A549 (cell line): ENCODE measurements at regions not wholly inside any gene's neighbourhood (a gene's known extent, or its start where the extent isn't known, plus 50 kb on each side); places are given as distances from the start of the nearest gene placed in this dataset.

Source experiments
- CTCF ChIP-seq: fragments of >200 bp; sonication (Bioruptor Twin); formaldehyde crosslinking; IDR thresholded peaks from 3 replicates; pipeline ENCODE4 v1.5.1; 2016
- FOSB ChIP-seq: fragments of 250-450 bp; sonication (Bioruptor Pico); IDR thresholded peaks from 2 replicates; pipeline ENCODE4 v1.5.0; 2020; ENCODE audit warnings: mild to moderate bottlenecking, moderate library complexity

GRCh38 chr4:79764120-79764519 lies 308.9 kb downstream of the ANTXR2 start:
- no peak for TF ChIP-seq CTCF
- TF ChIP-seq FOSB = no peak
